ENCODE measurements at regions not wholly inside any gene's neighbourhood (a gene's known extent, or its start where the extent isn't known, plus 50 kb on each side); places are given as distances from the start of the nearest gene placed in this dataset.

DNA sequence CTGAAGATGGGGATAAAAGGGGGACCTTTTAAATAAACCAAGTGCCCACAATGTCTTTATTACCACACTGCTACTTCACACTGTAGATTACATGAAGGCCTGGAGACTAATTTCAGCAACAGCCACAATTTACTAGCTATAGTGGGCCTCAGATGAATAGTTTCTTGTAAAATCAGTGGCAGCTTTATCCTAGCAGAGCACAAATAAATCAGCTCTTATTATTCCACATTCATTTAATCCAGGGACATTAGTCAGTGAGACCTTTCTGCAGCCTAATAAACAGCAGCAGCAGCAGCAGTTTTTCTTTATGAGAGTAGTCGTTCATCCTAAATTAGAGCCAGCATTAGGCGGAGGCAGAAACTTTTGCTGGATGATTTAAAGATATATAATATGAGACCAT lies 542.3 kb downstream of the PSAT1 start:
- Histone ChIP-seq H3K4me3 (ENCODE audit: low read length) (no peak overlapping the region), H3K4me1 (ENCODE audit: control insufficient read depth, insufficient read depth, low read length) (no peaks in the 10 kb centered on the region), H3K27me3 (ENCODE audit: control insufficient read depth, insufficient read depth) (no peaks in the 10 kb centered on the region), H3K27ac (ENCODE audit: low read length) (no peak overlapping the region), H3K9me3 (ENCODE audit: control insufficient read depth, low read length) (no peaks in the 10 kb centered on the region)
- ATAC-seq (no peak), DNase-seq (no peak)
- intact Hi-C loops (cut with DNase I): no loop called here
- WGBS: 70% methylated on average over 2 of the region's 2 CpGs

DNA sequence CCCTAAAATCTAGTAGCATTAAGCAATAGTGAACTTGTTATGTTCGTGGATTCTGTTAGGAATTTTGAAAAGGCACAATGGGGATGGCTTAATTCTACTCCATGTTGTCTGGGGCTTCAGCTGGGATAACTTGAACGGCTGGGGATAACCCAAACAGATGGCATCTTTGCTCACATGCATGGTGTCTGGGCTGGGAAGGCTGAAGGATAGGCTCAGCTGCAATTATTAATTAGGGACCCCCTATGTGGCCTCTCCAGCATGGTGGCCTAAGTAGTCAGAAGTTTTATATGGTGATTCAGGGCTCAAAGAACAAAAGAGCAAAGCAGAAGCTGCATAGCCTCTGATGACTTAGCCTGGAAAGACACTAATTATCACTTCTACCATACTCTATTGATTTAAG lies 551.1 kb downstream of the PSAT1 start:
- no peak for ATAC-seq

DNA sequence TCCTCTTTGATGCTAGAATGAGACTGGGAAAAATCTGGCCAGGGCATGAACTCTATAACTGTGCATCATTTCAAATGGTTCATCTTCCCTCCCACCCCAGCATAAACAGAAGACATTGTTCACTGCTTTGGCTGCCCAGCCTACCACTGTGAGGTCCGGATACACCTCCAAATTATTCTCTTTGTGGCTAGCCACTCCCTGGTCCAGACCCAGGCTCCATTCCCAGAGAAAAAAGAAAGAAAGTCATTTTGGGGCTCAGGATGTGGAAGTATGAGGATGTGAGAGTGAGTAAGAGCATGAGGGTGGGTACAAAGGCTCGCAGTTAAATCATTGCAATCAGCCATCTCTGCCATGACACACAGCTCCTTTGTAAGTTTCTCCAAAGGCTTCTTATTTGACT lies 559.2 kb downstream of the PSAT1 start:
- Histone ChIP-seq H3K27me3 (ENCODE audit: control insufficient read depth, insufficient read depth) (no peaks in the 10 kb centered on the region), H3K4me1 (ENCODE audit: control insufficient read depth, insufficient read depth, low read length) (no peaks in the 10 kb centered on the region), H3K27ac (ENCODE audit: low read length) (no peak overlapping the region), H3K4me3 (ENCODE audit: low read length) (no peak overlapping the region), H3K9me3 (ENCODE audit: control insufficient read depth, low read length) (no peaks in the 10 kb centered on the region)
- 75% methylated on average over 2 of the region's 2 CpGs for WGBS
- ATAC-seq (no peak), DNase-seq (no peak)
- intact Hi-C loops (cut with DNase I): no loop called here

More for the DNA sequence above, 551.1 kb downstream of the PSAT1 start:
- Histone ChIP-seq H3K27ac (ENCODE audit: low read length) (no peak overlapping the region), H3K4me1 (ENCODE audit: control insufficient read depth, insufficient read depth, low read length) (no peaks in the 10 kb centered on the region), H3K27me3 (ENCODE audit: control insufficient read depth, insufficient read depth) (no peaks in the 10 kb centered on the region), H3K9me3 (ENCODE audit: control insufficient read depth, low read length) (no peaks in the 10 kb centered on the region), H3K4me3 (ENCODE audit: low read length) (no peak overlapping the region)
- DNase-seq: no peak
- intact Hi-C loops (cut with DNase I): no loop called here
- WGBS: 69% methylated on average over 2 of the region's 2 CpGs

DNA sequence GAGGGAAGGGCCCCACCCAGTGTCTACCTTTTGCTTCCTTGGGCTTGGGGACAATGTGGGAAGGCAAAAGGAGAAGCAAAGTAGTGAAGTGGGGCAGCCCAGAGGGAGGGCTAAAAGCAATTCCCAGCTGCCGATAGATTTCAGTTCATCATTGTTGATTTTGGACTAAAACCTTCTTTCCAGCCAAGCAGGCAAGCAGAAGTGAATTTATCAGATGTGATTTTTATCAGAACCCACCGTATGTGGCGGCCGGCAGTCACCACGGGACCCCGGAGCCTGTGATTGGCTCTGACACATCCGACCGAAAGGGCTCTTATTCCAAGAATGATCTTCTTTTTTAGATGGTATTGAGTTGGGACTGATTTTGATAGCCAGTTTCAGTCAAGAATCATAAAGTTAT lies 559.9 kb downstream of the PSAT1 start:
- DNase-seq (no peak), ATAC-seq (no peak)
- Histone ChIP-seq H3K4me1 (ENCODE audit: control insufficient read depth, insufficient read depth, low read length) (no peaks in the 10 kb centered on the region), H3K9me3 (ENCODE audit: control insufficient read depth, low read length) (no peaks in the 10 kb centered on the region), H3K4me3 (ENCODE audit: low read length) (no peak overlapping the region), H3K27me3 (ENCODE audit: control insufficient read depth, insufficient read depth) (no peaks in the 10 kb centered on the region), H3K27ac (ENCODE audit: low read length) (no peak overlapping the region)
- intact Hi-C loops (cut with DNase I): no loop called here
- 76% methylated on average over 8 of the region's 8 CpGs for WGBS

DNA sequence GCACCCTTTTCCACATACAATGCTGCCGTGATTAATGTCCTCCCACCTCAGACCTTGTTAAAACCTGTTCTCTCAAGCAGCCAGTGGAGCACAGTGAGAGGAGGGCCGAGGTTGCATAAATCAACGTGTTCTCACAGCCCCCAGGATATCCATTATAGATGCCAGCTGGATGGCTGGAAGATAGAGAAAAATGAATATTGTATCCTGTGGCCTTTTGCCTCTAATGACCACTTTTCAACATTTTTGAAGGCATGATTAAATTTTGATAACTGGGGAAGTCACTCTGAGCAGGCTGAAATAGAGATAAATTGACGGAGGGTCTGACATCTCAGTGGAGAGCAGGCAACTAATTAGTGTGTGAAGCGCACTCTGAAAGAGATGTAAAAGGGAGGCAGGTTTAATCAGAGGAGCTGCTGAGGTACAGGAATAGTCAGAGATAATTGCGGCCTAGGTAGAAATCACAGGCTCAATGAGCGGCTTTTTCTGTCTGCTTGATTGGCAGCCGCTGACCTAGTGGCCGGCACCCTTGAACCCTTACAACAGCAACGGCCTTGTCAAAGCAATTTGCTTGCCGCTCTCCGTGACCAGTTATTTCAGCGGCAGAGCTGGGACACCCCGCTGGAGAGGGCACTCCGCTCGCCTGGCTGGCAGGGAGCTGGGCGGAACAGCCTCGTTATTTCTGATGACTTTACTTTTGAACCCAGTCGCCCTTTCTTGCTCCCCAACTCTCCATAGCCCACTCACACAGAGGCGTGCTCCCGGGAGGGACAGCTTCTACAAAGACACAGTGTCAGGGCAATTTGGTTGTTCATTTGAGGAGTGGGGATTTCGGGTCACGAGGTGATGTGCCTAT lies 560.7 kb downstream of the PSAT1 start:
- ATAC-seq (no peak), DNase-seq (no peak)
- intact Hi-C loops (cut with DNase I): no loop called here
- Histone ChIP-seq H3K9me3 (ENCODE audit: control insufficient read depth, low read length) (no peaks in the 10 kb centered on the region), H3K27ac (ENCODE audit: low read length) (no peak overlapping the region), H3K4me1 (ENCODE audit: control insufficient read depth, insufficient read depth, low read length) (no peaks in the 10 kb centered on the region), H3K4me3 (ENCODE audit: low read length) (no peak overlapping the region), H3K27me3 (ENCODE audit: control insufficient read depth, insufficient read depth) (no peaks in the 10 kb centered on the region)
- WGBS: 66% methylated on average over 23 of the region's 23 CpGs

DNA sequence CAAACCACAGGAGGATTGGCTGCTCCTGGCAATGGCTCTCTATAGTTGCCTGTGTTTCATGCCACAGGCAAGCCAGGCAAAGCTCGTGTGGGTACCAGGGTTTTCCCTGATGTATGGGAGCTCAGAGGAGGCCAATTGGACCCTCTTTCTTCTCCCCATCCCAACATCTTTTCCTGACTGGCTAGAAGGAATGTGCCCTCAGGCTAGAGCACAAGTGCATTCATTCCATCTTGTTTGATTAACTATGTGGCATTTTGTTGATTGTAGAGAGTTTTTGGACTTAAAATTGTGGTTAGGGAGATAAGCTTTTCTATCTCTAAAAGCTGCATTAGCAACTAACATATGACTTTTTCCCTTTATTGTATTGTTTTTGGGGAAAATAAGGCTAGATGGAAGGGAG lies 561.3 kb downstream of the PSAT1 start:
- intact Hi-C loops (cut with DNase I): no loop called here
- Histone ChIP-seq H3K4me1 (ENCODE audit: control insufficient read depth, insufficient read depth, low read length) (no peaks in the 10 kb centered on the region), H3K27ac (ENCODE audit: low read length) (no peak overlapping the region), H3K27me3 (ENCODE audit: control insufficient read depth, insufficient read depth) (no peaks in the 10 kb centered on the region), H3K9me3 (ENCODE audit: control insufficient read depth, low read length) (no peaks in the 10 kb centered on the region), H3K4me3 (ENCODE audit: low read length) (no peak overlapping the region)
- ATAC-seq (no peak), DNase-seq (no peak)
- WGBS: 50% methylated on average over 1 of the region's 1 CpG

DNA sequence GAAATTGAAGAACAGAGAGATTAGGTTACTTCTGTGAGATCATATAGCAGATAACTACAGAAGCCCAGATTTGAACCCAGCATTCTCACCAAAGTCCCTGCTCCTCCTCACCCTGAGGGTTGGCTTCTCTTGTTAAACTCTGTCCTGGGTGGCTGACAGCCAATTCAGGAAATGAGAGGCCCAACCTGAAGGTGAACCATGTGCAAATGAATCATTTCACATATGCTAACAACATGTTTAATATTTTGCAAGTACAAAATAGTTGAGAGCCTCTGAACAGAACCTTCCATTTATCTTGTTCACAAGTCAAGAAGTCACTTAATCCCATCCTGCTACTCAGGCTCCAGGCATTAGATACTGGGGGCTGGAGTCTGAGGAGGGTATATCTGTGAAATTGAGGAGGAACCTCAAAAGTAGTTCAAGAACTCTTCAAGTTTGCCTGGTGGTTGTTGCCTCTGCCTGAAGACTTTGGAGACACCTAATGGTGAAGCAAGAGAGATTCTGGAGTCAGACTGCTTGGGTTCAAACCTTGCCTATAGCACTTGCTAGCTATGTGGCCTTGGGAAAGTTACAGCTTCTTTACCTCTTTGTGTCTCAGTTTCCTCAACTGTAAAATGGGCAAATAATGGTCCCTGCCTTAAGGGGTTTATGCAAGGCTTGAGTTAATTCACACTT lies 564.0 kb downstream of the PSAT1 start:
- no peak for ATAC-seq
- no peak overlapping the region for H3K27ac ChIP-seq (ENCODE audit: low read length)
- no peak for DNase-seq
- no peaks in the 10 kb centered on the region for H3K9me3 ChIP-seq (ENCODE audit: control insufficient read depth, low read length)
- H3K27me3 ChIP-seq (ENCODE audit: control insufficient read depth, insufficient read depth): no peaks in the 10 kb centered on the region
- H3K4me1 ChIP-seq (ENCODE audit: control insufficient read depth, insufficient read depth, low read length): no peaks in the 10 kb centered on the region
- H3K4me3 ChIP-seq (ENCODE audit: low read length): no peak overlapping the region
- intact Hi-C loops (cut with DNase I): no loop called here

DNA sequence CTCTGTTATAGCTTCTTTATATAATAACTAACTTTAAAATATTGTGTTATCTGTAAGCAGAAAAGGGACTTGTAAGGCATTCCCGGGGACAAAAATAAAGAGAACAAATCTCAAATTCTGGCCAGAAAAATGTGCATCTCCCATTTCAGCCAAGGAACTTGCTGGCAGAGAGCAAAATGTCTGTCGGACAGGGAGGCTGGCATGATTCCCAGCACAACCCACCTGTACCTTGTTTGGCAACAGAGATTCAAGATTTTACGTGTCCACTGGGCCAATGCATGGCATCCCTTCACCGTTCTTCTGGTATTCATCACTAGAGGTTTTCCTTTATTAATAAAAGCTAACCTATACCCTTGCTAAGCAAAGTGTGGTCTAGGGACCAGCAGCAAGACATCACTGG lies 566.6 kb downstream of the PSAT1 start:
- no peaks in the 10 kb centered on the region for H3K4me1 ChIP-seq (ENCODE audit: control insufficient read depth, insufficient read depth, low read length)
- H3K9me3 ChIP-seq (ENCODE audit: control insufficient read depth, low read length): no peaks in the 10 kb centered on the region
- WGBS: 55% methylated on average over 4 of the region's 4 CpGs
- no peak for ATAC-seq
- intact Hi-C loops (cut with DNase I): no loop called here
- no peak overlapping the region for H3K4me3 ChIP-seq (ENCODE audit: low read length)
- DNase-seq: no peak
- H3K27ac ChIP-seq (ENCODE audit: low read length): no peak overlapping the region
- H3K27me3 ChIP-seq (ENCODE audit: control insufficient read depth, insufficient read depth): no peaks in the 10 kb centered on the region

DNA sequence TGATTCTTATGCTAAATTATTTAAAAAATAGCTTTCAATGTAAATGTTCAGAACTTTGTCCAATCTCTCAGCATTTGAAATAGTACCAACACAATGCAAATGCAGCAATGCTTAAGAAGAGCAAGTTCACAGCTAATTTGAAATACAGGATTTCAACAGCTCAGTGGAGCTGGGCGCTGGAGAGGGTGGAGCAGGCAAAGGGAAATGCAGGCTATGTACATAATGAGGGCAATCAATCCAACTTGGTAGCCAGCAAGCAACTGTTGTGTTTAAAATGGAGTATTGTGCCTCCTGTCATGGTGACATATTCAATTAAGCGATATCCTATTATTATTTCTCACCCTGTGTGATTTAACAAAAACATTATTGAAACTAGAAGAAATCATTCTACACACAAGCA lies 568.8 kb downstream of the PSAT1 start:
- no peak for ATAC-seq

DNA sequence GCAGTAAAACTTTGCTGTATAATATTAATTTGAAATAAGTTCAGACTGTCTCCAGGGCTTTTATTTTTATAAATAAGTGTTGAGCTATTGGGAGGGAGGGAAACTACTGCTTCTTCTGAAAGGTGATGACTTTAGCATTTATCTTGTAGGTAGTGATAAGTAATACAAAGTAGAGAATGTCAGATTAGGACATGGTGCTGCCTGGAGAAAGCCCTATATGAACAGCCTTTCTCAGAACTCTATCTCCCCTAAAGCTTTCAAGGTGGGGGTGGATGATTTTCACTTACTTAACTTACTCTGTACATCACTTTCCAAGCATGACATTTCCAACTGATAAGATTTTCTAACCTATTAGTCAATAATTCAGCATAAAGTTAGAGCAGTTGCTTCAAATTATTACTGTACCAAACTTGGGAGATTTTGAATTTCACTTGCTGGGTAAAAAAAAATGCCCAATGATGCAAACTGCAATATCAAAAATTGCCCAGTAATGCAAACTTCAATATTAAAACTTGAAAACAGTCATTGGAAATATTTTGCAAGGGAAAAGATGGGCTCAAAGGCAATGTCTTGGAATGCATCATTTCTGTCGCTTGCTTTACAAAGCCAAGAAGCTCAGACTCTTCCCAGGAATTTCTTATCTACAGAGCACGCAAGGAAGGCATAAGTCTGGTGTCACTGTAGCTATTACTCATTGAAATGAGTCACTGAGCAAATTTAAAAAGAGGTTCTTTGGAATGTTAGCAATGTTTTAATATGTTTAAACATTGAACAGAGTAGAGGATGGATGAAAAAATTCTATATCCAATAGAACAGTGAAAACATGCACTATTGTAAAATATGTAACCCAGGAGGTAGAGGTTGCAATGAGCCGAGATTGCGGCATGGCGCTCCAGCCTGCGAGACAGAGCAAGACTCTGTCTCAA lies 569.5 kb downstream of the PSAT1 start:
- intact Hi-C loops (cut with DNase I): no loop called here
- Histone ChIP-seq H3K27me3 (ENCODE audit: control insufficient read depth, insufficient read depth) (no peaks in the 10 kb centered on the region), H3K4me1 (ENCODE audit: control insufficient read depth, insufficient read depth, low read length) (no peaks in the 10 kb centered on the region), H3K4me3 (ENCODE audit: low read length) (no peak overlapping the region), H3K9me3 (ENCODE audit: control insufficient read depth, low read length) (no peaks in the 10 kb centered on the region), H3K27ac (ENCODE audit: low read length) (no peak overlapping the region)
- ATAC-seq: no peak
- DNase-seq: no peak
- 60% methylated on average over 6 of the region's 6 CpGs for WGBS

More for the DNA sequence above, 568.8 kb downstream of the PSAT1 start:
- intact Hi-C loops (cut with DNase I): no loop called here
- DNase-seq: no peak
- WGBS: 77% methylated on average over 2 of the region's 2 CpGs
- Histone ChIP-seq H3K4me3 (ENCODE audit: low read length) (no peak overlapping the region), H3K4me1 (ENCODE audit: control insufficient read depth, insufficient read depth, low read length) (no peaks in the 10 kb centered on the region), H3K9me3 (ENCODE audit: control insufficient read depth, low read length) (no peaks in the 10 kb centered on the region), H3K27me3 (ENCODE audit: control insufficient read depth, insufficient read depth) (no peaks in the 10 kb centered on the region), H3K27ac (ENCODE audit: low read length) (no peak overlapping the region)

DNA sequence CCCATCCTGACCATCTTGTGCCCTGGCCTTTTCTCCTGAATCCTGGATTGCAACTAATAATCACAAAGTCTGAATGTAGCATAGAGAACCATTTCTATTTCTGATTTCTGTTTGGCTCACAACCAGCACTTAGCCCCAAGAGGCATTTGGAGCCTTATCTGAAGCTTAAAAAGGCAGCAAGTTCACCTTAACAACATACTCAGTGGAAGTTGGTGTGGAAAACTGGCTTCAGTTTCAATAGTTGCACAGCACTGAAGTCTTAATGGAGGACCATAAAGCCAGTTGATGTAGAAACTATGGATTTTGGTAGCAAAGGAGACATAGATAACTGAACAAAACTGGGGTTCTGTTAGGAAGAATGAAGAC lies 574.1 kb downstream of the PSAT1 start:
- Histone ChIP-seq H3K4me1 (ENCODE audit: control insufficient read depth, insufficient read depth, low read length) (no peaks in the 10 kb centered on the region), H3K4me3 (ENCODE audit: low read length) (no peak overlapping the region), H3K27ac (ENCODE audit: low read length) (no peak overlapping the region), H3K27me3 (ENCODE audit: control insufficient read depth, insufficient read depth) (no peaks in the 10 kb centered on the region), H3K9me3 (ENCODE audit: control insufficient read depth, low read length) (no peaks in the 10 kb centered on the region)
- intact Hi-C loops (cut with DNase I): no loop called here
- no peak for DNase-seq
- ATAC-seq: no peak
